NB4 (cell line): ENCODE measurements at regions not wholly inside any gene's neighbourhood (a gene's known extent, or its start where the extent isn't known, plus 50 kb on each side); places are given as distances from the start of the nearest gene placed in this dataset.
A peak's percentile ranks its signal among the peaks of the same experiment; 100 is the strongest.

Experiments used
- DNase-seq: peaks from one replicate; pipeline ENCODE4 v3.0.0; 2010; ENCODE audit warnings: low read depth
- H3K4me3 ChIP-seq: one replicate; pipeline ENCODE4 v1.5.1; 2011; ENCODE audit warnings: mild to moderate bottlenecking, low read depth, low read length, moderate library complexity
- MYC ChIP-seq: IDR thresholded peaks from 2 replicates; pipeline ENCODE4 v1.6.1; 2011; ENCODE audit warnings: low read depth, low read length
- POLR2A ChIP-seq: IDR thresholded peaks from 2 replicates; pipeline ENCODE4 v1.6.1; 2011; ENCODE audit warnings: mild to moderate bottlenecking; ENCODE audit not compliant: insufficient read length; ENCODE audit errors: extremely low read depth
- TF ChIP-seq, protein P1 (sequence below): IDR thresholded peaks from one replicate; pipeline ENCODE4 v1.5.1; 2012; ENCODE audit warnings: low read depth, low read length
- TF ChIP-seq, protein P2 (sequence below): IDR thresholded peaks from 2 replicates; pipeline ENCODE4 v1.6.1; 2011; ENCODE audit warnings: low read depth, low read length

DNA sequence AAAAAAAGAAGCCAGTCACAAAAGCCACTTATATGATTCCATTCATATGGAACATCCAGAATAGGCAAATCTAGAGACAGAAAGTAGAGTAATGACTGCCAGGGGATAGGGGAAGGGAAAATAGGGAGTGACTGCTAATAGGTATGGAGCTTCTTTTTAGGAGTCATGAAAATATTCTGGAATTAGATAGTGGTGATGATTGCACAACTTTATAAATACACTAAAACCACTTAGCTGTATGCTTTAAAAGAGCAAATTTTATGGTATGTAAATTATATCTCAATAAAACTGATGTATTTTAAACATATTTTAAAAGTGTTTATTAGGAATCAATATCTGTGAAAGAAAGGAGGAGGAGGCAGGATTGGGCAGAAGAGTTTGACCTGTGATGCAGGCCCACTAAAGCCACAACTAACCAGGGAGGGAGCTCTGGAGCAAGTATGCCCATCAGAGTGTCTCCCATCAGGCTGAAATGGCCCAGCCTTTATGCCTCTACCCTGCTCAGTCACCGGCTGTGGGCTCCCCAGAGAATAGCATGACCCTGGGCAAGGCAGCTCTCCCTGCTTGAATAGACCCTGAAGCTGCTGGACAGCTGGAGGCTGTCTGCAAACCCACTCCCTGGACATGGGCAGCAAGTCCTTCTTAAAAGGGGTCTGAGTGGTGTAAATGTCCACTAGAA, 96.0 kb upstream of the SLC44A1 start:
- peak; percentile 62 for DNase-seq
- H3K4me3 ChIP-seq, result no peak overlapping the region
- TF ChIP-seq, protein P1, sequence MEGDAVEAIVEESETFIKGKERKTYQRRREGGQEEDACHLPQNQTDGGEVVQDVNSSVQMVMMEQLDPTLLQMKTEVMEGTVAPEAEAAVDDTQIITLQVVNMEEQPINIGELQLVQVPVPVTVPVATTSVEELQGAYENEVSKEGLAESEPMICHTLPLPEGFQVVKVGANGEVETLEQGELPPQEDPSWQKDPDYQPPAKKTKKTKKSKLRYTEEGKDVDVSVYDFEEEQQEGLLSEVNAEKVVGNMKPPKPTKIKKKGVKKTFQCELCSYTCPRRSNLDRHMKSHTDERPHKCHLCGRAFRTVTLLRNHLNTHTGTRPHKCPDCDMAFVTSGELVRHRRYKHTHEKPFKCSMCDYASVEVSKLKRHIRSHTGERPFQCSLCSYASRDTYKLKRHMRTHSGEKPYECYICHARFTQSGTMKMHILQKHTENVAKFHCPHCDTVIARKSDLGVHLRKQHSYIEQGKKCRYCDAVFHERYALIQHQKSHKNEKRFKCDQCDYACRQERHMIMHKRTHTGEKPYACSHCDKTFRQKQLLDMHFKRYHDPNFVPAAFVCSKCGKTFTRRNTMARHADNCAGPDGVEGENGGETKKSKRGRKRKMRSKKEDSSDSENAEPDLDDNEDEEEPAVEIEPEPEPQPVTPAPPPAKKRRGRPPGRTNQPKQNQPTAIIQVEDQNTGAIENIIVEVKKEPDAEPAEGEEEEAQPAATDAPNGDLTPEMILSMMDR, result peak; percentile 6
- no peak for TF ChIP-seq MYC

DNA sequence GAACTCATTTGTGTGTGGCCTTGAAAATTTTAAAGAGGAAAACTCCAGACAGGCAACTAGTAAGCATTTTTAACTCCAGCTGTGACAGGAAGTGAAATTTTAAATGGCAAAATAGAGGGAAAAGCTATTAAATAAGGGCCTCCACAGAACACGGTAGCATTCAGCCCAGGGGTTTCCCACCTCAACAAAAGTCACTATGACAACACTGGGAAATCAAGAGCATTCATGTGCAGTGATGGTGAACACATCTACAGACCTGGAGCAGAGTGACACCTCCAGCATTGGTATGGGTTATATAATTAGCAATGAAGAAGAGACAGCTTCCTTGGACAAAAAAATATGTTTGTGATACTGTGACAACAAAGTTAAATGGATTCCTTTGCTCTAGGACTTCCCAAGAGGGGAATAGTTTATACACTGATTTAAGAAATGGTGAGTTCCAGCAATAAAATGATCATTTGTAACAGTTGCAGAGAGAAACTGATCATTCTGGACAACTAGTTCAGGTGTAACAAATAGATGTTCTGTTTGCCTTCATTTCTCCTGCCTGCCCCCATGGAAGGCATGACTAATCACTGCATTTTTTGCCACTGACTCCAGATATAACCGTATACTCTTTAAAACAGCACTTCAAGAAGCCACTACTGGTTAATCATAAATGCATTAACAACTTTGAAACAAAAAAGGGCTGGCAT, 93.3 kb upstream of the SLC44A1 start:
- DNase-seq, result no peak
- H3K4me3 ChIP-seq, result no peak overlapping the region
- TF ChIP-seq POLR2A, result no peak
- TF ChIP-seq, protein P2, sequence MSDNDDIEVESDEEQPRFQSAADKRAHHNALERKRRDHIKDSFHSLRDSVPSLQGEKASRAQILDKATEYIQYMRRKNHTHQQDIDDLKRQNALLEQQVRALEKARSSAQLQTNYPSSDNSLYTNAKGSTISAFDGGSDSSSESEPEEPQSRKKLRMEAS, result no peak
- TF ChIP-seq, protein P1, result no peak
- TF ChIP-seq MYC, result no peak

DNA sequence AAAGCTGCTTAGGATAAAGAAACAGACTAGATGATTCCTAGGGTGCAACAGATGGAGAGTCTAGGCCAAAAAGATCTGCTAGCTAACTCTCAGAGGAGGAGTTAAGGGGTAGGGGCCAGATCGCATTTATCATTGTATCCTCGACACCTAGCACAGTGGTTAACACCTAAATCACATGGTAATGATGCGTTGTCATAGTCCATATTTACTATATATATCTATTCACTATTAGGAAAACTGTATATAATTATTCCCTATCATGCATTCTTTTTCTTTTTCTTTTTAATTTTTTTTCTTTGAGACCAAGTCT, 92.8 kb upstream of the SLC44A1 start:
- TF ChIP-seq, protein P1, result no peak
- TF ChIP-seq POLR2A (no peak), MYC (no peak)
- TF ChIP-seq, protein P2, result no peak
- DNase-seq, result no peak
- H3K4me3 ChIP-seq, result no peak overlapping the region

DNA sequence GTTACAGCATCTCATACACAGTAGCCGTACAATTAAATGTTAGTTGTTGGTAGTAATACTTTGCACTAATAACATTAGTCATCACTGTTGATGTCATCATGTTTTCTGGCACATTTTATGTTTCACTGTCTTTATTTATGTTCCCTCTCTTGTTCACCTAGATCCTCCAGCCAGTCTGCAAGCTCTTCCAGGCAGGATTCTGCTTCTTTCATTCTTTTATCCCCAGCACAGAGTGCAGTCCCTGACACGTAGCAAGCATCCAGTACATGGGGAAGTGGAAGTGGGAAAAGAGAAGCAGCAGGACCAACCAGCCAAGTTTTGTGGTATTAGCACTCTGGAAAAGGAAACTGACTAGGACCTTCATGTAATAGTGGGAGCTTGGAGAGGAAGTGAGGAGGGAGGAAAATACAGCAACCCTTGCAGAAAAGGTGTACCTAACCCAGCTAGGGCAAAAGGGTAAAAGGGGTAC, 89.7 kb upstream of the SLC44A1 start:
- no peak overlapping the region for H3K4me3 ChIP-seq
- peak; percentile 45 for DNase-seq
- no peak for TF ChIP-seq MYC
- TF ChIP-seq, protein P1, result no peak
- TF ChIP-seq POLR2A, result no peak
- TF ChIP-seq, protein P2, result no peak

DNA sequence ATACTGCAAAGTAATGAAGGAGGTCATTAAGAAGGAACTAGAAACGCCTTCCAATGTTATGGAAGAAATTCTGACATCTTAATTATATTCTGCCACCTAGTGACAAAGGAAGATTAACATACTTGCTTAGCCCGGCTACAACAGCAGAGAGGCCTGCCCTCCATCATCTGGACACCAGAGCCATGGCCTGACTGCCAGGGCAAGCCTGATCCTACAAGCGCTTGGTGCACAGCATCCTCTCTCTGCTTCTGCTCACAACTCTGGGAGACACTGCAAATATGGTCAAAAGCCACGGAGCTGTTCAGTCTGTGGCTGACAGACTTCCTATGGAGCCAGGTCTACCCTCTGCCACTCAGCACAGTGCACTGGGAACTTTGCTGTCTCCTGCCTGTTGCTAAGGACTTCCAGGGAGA, 87.3 kb upstream of the SLC44A1 start:
- peak; percentile 77 for DNase-seq
- TF ChIP-seq, protein P1, result peak; percentile 25
- no peak for TF ChIP-seq POLR2A
- H3K4me3 ChIP-seq, result no peak overlapping the region

DNA sequence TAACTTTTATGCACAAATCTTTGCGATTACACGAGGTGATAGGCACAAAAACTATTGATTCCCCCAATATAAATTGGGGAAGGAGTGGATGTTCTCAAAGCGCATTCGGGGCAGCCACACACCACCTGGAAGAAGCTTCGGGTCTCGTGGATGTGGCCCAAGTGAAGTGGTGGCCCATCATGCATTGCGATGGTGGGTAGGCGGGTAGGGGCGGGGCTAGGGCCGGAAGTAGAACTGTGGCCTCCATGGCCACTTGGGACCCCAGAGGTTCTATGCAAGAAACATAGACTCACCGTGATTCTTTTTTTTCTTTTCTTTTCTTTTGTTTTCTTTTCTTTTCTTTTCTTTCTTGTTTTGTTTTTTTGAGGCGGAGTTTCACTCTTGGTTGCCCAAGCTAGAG, 86.4 kb upstream of the SLC44A1 start:
- DNase-seq, result no peak
- no peak for TF ChIP-seq POLR2A
- TF ChIP-seq, protein P1, result no peak
- TF ChIP-seq, protein P2, result no peak
- TF ChIP-seq MYC, result no peak
- H3K4me3 ChIP-seq, result no peak overlapping the region
